H1 (cell line): ENCODE measurements at regions not wholly inside any gene's neighbourhood (a gene's known extent, or its start where the extent isn't known, plus 50 kb on each side); places are given as distances from the start of the nearest gene placed in this dataset.

Experiments used
- POU5F1 ChIP-seq: IDR thresholded peaks from 2 replicates; pipeline ENCODE4 v1.6.1; 2011; ENCODE audit warnings: low read depth, mild to moderate bottlenecking, low read length, moderate library complexity
- SP1 ChIP-seq: IDR thresholded peaks from 2 replicates; pipeline ENCODE4 v1.6.1; 2011; ENCODE audit warnings: low read depth, low read length
- TF ChIP-seq, protein P1 (sequence below): fragments of 300-600 bp; sonication (generic); IDR thresholded peaks from 2 replicates; pipeline ENCODE4 v1.7.1; 2012; ENCODE audit warnings: low read length, moderate library complexity, mild to moderate bottlenecking, inconsistent platforms; ENCODE audit not compliant: insufficient replicate concordance

GRCh38 chr20:24868959-24869358 is 80.1 kb upstream of the CST7 start (continued):
- TF ChIP-seq, protein P1, sequence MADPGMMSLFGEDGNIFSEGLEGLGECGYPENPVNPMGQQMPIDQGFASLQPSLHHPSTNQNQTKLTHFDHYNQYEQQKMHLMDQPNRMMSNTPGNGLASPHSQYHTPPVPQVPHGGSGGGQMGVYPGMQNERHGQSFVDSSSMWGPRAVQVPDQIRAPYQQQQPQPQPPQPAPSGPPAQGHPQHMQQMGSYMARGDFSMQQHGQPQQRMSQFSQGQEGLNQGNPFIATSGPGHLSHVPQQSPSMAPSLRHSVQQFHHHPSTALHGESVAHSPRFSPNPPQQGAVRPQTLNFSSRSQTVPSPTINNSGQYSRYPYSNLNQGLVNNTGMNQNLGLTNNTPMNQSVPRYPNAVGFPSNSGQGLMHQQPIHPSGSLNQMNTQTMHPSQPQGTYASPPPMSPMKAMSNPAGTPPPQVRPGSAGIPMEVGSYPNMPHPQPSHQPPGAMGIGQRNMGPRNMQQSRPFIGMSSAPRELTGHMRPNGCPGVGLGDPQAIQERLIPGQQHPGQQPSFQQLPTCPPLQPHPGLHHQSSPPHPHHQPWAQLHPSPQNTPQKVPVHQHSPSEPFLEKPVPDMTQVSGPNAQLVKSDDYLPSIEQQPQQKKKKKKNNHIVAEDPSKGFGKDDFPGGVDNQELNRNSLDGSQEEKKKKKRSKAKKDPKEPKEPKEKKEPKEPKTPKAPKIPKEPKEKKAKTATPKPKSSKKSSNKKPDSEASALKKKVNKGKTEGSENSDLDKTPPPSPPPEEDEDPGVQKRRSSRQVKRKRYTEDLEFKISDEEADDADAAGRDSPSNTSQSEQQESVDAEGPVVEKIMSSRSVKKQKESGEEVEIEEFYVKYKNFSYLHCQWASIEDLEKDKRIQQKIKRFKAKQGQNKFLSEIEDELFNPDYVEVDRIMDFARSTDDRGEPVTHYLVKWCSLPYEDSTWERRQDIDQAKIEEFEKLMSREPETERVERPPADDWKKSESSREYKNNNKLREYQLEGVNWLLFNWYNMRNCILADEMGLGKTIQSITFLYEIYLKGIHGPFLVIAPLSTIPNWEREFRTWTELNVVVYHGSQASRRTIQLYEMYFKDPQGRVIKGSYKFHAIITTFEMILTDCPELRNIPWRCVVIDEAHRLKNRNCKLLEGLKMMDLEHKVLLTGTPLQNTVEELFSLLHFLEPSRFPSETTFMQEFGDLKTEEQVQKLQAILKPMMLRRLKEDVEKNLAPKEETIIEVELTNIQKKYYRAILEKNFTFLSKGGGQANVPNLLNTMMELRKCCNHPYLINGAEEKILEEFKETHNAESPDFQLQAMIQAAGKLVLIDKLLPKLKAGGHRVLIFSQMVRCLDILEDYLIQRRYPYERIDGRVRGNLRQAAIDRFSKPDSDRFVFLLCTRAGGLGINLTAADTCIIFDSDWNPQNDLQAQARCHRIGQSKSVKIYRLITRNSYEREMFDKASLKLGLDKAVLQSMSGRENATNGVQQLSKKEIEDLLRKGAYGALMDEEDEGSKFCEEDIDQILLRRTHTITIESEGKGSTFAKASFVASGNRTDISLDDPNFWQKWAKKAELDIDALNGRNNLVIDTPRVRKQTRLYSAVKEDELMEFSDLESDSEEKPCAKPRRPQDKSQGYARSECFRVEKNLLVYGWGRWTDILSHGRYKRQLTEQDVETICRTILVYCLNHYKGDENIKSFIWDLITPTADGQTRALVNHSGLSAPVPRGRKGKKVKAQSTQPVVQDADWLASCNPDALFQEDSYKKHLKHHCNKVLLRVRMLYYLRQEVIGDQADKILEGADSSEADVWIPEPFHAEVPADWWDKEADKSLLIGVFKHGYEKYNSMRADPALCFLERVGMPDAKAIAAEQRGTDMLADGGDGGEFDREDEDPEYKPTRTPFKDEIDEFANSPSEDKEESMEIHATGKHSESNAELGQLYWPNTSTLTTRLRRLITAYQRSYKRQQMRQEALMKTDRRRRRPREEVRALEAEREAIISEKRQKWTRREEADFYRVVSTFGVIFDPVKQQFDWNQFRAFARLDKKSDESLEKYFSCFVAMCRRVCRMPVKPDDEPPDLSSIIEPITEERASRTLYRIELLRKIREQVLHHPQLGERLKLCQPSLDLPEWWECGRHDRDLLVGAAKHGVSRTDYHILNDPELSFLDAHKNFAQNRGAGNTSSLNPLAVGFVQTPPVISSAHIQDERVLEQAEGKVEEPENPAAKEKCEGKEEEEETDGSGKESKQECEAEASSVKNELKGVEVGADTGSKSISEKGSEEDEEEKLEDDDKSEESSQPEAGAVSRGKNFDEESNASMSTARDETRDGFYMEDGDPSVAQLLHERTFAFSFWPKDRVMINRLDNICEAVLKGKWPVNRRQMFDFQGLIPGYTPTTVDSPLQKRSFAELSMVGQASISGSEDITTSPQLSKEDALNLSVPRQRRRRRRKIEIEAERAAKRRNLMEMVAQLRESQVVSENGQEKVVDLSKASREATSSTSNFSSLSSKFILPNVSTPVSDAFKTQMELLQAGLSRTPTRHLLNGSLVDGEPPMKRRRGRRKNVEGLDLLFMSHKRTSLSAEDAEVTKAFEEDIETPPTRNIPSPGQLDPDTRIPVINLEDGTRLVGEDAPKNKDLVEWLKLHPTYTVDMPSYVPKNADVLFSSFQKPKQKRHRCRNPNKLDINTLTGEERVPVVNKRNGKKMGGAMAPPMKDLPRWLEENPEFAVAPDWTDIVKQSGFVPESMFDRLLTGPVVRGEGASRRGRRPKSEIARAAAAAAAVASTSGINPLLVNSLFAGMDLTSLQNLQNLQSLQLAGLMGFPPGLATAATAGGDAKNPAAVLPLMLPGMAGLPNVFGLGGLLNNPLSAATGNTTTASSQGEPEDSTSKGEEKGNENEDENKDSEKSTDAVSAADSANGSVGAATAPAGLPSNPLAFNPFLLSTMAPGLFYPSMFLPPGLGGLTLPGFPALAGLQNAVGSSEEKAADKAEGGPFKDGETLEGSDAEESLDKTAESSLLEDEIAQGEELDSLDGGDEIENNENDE = no peak
- no peak for TF ChIP-seq POU5F1
- no peak for TF ChIP-seq SP1
